ENCODE measurements at regions not wholly inside any gene's neighbourhood (a gene's known extent, or its start where the extent isn't known, plus 50 kb on each side); places are given as distances from the start of the nearest gene placed in this dataset.

DNA sequence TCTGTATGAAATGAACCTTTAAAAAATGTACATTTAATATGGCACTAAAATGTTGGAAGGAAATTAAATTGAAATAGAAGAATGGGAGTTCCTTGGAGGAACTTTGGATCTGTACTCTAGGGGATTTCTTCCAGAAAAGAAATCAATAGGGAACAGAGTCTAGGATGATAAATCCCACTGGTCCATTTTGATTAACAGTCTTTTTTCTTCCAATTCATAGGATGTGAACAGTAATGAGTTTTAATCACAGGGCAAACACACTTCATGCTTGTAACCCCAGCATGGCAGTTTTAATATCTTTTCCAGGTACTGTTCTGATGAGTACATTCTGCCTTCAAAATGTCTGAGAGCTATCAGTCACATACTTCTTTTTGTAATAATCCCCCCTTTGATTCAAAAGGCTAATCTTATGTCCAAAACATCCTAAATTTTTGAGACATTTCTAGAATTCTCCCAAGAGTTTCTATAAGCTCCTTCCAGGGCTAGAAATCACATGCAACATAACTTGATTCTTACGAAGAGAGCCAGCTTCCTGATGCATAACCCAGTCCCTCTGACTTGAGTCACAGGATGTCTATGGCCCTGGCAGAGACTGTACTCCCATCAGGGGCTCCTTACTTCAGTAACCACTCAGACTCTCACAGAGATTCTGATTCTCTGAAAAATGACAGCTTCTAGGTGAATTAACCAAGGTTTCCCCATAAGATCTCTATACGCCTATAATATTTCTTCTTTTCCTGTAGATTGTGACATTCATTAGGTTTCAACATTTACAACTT, 112.9 kb downstream of the SLC36A4 start:
- DNase-seq (ENCODE audit: low read depth), result peak; percentile 8
- H3K4me3 ChIP-seq (ENCODE audit: control insufficient read depth, low read depth, low read length), result no peak overlapping the region
- TF ChIP-seq, protein P1, sequence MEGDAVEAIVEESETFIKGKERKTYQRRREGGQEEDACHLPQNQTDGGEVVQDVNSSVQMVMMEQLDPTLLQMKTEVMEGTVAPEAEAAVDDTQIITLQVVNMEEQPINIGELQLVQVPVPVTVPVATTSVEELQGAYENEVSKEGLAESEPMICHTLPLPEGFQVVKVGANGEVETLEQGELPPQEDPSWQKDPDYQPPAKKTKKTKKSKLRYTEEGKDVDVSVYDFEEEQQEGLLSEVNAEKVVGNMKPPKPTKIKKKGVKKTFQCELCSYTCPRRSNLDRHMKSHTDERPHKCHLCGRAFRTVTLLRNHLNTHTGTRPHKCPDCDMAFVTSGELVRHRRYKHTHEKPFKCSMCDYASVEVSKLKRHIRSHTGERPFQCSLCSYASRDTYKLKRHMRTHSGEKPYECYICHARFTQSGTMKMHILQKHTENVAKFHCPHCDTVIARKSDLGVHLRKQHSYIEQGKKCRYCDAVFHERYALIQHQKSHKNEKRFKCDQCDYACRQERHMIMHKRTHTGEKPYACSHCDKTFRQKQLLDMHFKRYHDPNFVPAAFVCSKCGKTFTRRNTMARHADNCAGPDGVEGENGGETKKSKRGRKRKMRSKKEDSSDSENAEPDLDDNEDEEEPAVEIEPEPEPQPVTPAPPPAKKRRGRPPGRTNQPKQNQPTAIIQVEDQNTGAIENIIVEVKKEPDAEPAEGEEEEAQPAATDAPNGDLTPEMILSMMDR (conservative IDR thresholded peaks at IDR 0.05; ENCODE audit: control insufficient read depth, insufficient read depth, low read depth, low read length), result no peak

DNA sequence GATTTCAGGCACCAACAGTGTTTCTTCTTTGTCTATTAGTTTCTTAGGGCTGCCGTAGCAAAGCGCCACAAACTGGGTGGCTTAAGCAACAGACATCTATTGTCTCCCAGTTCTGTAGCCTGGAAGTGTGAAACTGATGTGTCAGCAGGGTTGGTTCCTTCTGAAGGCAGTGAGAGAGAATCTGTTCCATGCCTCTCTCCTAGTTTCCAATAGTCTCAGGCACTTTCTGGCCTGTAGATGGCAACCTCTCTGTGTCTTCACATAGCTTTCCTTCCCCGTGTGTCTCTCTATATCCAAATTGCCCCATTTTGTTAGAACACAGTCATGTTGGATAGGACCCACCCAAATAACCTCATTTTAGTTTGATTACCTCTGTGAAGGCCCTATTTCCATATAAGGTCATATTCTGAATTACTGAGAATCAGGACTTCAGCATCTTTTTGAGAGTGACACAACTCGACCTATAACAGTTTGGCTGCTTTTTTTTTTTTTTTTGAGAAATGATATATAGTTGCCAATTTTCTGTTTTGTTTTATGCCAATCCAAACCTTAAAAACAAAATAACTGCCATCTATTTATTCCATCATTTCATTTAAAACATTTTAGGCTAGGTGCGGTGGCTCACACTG, 108.2 kb downstream of the SLC36A4 start:
- TF ChIP-seq, protein P1 (conservative IDR thresholded peaks at IDR 0.05; ENCODE audit: control insufficient read depth, insufficient read depth, low read depth, low read length), result peak; percentile 67
- peak; percentile 54 for DNase-seq (ENCODE audit: low read depth)
- H3K4me3 ChIP-seq (ENCODE audit: control insufficient read depth, low read depth, low read length), result no peak overlapping the region

Measured in fibroblast of mammary gland (primary cell).